NAMALWA (cell line): ENCODE measurements at regions not wholly inside any gene's neighbourhood (a gene's known extent, or its start where the extent isn't known, plus 50 kb on each side); places are given as distances from the start of the nearest gene placed in this dataset.
"Not testable (repeated sequence)": the region's sequence is repeated elsewhere in the genome, so short reads cannot be mapped to it uniquely, and the experiment has no call there.

Source experiments
- DNase-seq: peaks from one replicate; pipeline ENCODE4 v3.0.0-alpha.2; 2015; ENCODE audit warnings: low spot score

GRCh38 chr12:23253910-23254309, 628.9 kb downstream of the ETNK1 start:
- DNase-seq = not testable (repeated sequence)

- DNase-seq = no peak
These were observed 634.6 kb downstream of the ETNK1 start for GRCh38 chr12:23259558-23259957.

GRCh38 chr12:23262670-23263069, 637.7 kb downstream of the ETNK1 start:
- DNase-seq = no peak

GRCh38 chr12:23277831-23278230, 652.9 kb downstream of the ETNK1 start:
- DNase-seq = no peak

GRCh38 chr12:23281295-23281694, 656.3 kb downstream of the ETNK1 start:
- DNase-seq = no peak

GRCh38 chr12:23282701-23283100, 657.7 kb downstream of the ETNK1 start:
- DNase-seq = no peak

GRCh38 chr12:23285764-23286530, 661.0 kb downstream of the ETNK1 start:
- DNase-seq = not testable (repeated sequence)

GRCh38 chr12:23290627-23291330, 658.7 kb downstream of the SOX5 start:
- no peak for DNase-seq

- DNase-seq = no peak
These were observed 646.2 kb downstream of the SOX5 start for GRCh38 chr12:23303220-23303619.

GRCh38 chr12:23303821-23304220, 645.6 kb downstream of the SOX5 start:
- DNase-seq = no peak

GRCh38 chr12:23333938-23334337, 615.5 kb downstream of the SOX5 start:
- no peak for DNase-seq

GRCh38 chr12:23335593-23335992, 613.9 kb downstream of the SOX5 start:
- DNase-seq = no peak

GRCh38 chr12:23337213-23337612, 612.3 kb downstream of the SOX5 start:
- DNase-seq = no peak

GRCh38 chr12:23340351-23340750, 609.1 kb downstream of the SOX5 start:
- DNase-seq = no peak

- DNase-seq = no peak
These were observed 607.1 kb downstream of the SOX5 start for GRCh38 chr12:23342407-23342806.

- DNase-seq = no peak
These were observed 599.9 kb downstream of the SOX5 start for GRCh38 chr12:23349564-23349963.

GRCh38 chr12:23350808-23351207, 598.7 kb downstream of the SOX5 start:
- no peak for DNase-seq

GRCh38 chr12:23352670-23353069, 596.8 kb downstream of the SOX5 start:
- no peak for DNase-seq

- DNase-seq = no peak
These were observed 594.7 kb downstream of the SOX5 start for GRCh38 chr12:23354800-23355199.

GRCh38 chr12:23356440-23356839, 593.0 kb downstream of the SOX5 start:
- no peak for DNase-seq

- no peak for DNase-seq
These were observed 592.4 kb downstream of the SOX5 start for GRCh38 chr12:23356927-23357708.

GRCh38 chr12:23359975-23360701, 589.3 kb downstream of the SOX5 start:
- DNase-seq = no peak
